Stimulated activated CD8-positive, alpha-beta memory T cell treated with anti-CD3 and anti-CD28 coated beads, Interleukin-2, amount 100 ng/mL, for 1 hour (primary cell): ENCODE measurements at regions not wholly inside any gene's neighbourhood (a gene's known extent, or its start where the extent isn't known, plus 50 kb on each side); places are given as distances from the start of the nearest gene placed in this dataset.

Source experiments
- DNase-seq, 2 donors: peaks; one replicate each; pipeline ENCODE4 v3.0.0-alpha.2; 2020; ENCODE audit warnings: low read depth in 2 of 2

GRCh38 chr3:124402791-124403190 lies 327.5 kb upstream of the UMPS start:
- DNase-seq = no peak

DNA sequence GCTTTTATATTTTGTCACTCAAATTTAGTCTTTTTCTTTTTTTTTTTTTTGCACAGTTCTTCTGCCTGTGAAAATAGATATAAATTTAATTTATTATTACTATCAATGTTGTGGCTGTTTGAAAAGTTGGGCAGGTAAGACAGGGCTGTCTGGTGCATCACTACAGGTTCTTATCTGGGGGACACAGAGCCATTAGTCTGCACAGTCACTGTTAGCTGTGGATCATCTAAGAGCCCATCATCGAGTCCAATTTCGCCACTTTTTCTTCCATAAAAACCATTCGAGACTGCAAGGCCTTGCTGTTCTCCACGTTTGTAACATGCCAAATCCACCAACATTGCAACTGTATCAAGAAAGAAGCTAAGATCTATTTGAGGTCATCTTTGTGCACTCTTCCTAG lies 325.6 kb upstream of the UMPS start:
- no peak for DNase-seq

DNA sequence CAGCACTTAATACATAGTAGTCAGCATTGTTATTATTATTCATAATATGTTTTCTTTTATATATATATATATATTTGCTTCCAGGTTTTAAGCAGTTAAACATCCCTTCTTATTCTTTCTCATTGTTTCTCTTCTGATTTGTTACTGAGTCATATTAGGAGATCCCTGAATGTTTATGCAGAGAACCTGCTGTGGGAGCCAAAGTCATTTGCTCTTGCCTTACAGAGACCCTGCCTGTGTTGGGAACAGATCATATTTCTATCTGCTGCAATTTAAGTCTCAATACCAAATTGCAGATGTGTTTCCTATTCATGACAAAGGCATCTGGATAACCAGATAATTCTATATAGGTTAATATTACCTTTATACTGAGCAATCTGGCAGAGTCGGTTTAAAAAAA lies 323.0 kb upstream of the UMPS start:
- DNase-seq = no peak

- no peak for DNase-seq
Measured at GRCh38 chr3:124409650-124410275, 320.5 kb upstream of the UMPS start.

DNA sequence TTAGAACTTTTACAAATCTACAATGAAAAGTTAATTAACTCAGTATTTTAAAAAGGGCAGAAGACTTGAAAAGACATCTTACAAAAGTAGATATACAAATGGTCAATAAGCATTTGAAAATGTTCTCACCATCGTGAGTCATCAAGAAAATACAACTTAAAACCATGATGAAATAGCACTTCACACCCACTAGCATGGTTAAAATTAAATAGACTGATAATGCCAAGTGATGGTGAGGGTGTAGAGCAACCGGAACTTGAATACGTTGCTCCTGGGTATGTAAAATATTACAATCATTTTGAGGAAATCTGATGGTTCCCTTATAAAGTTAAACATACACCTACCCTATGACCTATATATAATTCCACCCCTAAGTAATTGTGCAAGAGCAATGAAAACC lies 319.8 kb upstream of the UMPS start:
- no peak for DNase-seq

DNA sequence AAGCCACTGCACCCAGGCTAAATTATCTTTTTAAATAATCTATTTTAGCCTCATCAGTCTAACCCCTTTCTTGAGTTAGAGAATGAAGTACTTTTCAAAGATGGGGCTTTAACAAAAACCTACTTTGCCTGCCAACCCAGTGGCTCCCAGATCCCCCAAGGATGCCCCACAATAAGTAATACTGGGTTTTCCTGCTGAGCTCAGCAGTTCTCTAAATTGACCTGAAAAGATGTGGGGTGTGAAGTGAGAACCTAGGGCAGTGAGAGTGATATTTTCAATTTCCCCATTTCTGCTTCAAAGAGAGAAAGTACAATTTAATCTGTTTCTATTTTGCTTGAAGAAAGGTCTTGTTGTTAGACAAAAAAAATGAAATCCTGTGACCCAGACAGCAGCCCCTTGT lies 318.5 kb upstream of the UMPS start:
- no peak for DNase-seq

- DNase-seq = no peak
Measured at GRCh38 chr3:124412644-124413043, 317.6 kb upstream of the UMPS start.

DNA sequence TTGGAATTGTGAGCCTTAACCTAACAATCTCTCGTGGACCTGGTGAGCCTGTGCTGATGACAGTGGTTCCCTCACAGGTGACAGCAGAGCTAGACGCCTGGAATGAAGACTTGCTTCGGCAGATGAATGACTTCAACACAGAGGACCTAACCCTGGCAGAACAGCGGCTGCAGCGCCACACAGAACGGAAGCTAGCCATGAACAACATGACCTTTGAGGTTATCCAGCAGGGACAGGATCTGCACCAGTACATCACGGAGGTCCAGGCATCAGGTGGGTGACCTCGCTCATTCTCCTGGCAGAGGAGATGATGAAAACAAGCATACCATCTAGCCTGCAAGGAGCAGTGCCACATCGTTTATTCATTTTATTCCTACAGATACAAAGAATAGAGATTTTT lies 316.9 kb upstream of the UMPS start:
- DNase-seq = no peak

- no peak for DNase-seq
Measured at GRCh38 chr3:124413989-124414598, 316.2 kb upstream of the UMPS start.

DNA sequence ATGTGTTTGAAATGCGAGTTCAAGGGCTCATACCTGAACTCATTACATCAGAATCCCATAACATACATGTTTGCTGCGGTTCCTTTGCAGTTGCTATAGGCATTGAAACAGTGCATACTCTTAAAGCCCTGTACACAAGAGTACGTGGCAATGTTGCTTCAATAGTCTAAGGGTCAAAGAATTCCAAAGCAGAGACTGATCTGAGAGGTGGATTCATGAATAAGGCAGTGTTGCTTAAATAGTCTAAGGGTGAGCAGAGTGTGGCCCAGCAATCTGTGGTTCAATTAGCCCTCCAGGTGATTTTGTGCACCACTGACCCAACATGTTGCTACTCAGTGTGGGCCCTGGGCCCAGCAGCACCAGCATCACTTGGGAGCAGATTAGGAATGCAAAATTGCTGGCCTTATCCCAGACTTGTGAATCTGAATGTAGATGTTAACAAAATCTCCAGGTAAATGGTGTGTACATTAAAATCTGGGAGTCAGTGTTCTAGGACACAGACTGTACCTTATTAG lies 314.7 kb upstream of the UMPS start:
- DNase-seq = no peak

GRCh38 chr3:124419303-124419702 lies 310.9 kb upstream of the UMPS start:
- DNase-seq = no peak

- DNase-seq = no peak
Measured at GRCh38 chr3:124420392-124420791, 309.9 kb upstream of the UMPS start.

- DNase-seq = no peak
Measured at GRCh38 chr3:124422805-124423204, 307.4 kb upstream of the UMPS start.

DNA sequence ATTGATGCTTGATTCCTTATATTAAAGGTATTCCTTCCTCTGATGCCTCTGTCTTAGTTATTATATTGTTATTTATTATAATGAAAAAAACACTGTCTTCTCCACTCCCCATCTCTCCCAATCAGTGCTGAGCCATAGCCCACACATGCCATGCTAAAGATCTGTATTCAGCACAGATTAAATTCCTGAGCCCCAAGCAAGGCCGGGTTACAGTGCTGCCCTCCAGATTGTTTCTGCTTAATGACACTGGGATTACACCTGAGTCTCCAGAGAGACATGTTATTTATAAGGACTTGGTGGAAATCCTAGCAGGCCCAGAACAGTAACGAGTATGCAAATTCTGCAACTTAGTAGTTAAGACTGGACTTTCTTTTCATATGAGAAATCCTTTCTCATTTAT lies 305.9 kb upstream of the UMPS start:
- no peak for DNase-seq

DNA sequence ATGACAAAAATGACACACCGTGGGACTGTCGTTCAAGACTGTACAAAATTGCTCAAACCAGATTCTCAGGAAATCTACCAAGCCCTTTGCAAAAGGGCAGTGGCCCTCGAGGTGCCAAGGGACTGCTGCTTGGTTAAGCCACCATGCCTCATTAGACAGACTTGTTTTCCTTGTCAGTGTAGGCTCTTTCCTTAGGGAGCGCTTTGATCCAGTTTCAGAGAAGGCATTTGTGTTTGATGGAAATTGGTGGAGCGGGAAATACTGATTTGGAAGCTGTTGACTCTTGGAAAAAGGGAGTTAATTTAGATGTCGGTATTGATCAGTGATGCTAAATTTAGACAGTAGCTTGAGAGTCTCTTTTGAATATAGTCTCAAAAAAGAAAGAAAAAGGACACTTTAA lies 304.3 kb upstream of the UMPS start:
- no peak for DNase-seq

- DNase-seq = no peak
Measured at GRCh38 chr3:124428372-124429128, 301.7 kb upstream of the UMPS start.

DNA sequence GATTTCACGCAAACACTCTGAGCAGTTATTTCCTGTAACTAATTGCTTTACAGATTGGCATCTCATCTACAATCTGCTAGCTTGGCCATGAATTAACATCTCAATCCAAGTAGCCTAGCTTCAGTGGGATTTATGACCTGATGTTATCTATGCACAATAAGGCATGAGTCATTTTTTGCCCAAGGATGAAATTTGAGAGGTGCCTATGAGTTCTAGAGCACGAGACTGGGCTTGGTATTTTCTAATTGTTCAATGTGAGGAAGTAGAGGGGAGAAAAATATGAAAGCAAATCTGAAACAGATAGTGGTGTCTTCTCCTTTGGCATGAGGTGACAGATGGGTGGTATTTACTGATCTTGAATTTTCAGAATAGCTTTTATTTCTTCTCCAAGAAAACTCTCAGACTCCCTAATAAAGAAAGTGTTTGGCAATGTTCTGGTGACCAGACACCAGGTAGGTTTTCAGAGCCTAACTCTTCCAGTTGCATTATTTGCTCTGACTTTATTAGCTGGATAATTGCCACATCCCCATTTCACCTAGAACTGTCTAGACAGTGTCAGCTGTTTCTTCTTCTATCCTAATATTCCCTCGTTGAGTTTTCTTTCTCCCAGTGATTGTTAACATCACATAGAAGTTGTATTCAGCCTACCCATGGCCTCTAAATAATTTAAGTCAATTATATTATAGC lies 301.0 kb upstream of the UMPS start:
- no peak for DNase-seq

DNA sequence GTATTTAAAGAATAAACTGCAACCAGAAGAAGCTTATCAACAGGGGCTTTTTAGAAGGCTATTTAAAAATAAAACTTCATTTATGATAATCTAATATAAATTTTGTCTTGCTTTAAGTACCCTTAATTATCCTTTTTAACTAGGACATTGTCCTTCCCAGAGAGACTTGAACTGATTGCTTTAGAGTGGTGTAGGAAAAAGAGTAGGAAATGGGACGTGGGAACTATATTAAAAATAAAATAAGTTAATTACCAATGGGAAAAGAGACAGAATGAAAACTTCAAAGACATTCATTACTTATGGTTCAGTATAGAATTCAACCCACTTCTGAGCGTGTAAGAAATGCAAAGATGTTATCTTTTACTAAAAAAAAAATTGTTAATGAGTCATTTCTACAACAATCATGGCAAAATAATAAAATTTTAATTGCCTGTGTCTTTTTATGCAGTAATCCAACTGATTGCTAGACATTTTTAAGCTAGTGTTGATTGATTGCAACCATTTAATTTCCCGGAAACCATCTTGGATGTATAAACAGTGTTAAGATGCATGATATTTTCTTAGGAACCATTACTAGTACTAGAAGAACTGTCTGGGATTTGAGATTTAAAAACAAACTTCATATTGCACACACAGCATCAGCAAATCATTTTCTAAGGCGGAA lies 298.8 kb upstream of the UMPS start:
- DNase-seq = no peak

DNA sequence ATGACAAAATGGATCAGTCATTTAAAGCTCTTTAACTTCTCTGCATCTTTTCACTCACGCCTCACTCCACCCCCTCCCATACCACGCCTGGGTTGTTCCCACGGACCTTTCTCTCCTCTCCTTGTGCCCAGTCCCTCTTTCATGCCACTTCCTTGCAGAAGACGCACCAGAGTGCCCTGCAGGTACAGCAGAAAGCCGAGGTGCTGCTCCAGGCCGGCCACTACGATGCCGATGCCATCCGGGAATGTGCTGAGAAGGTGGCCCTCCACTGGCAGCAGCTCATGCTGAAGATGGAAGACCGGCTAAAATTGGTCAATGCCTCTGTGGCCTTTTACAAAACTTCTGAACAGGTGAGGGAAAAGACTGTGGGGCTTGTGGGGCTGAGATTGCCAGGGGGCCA lies 296.1 kb upstream of the UMPS start:
- DNase-seq = no peak

GRCh38 chr3:124435467-124435866 lies 294.8 kb upstream of the UMPS start:
- DNase-seq = no peak

DNA sequence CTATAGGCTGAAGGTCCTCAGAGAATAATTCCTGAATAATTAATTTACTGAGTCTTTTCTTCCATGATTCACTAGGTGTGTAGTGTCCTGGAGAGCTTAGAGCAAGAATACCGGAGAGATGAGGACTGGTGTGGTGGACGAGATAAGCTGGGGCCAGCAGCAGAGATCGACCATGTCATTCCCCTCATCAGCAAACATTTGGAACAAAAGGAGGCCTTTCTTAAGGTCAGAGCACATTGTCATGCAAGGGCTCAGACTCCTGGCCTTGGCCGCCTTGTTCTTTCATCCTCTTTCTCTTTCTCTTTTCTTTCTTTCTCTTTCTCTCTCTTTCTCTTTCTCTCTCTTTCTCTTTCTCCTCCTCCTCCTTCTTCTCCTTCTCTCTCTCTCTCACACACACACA lies 291.4 kb upstream of the UMPS start:
- no peak for DNase-seq

- DNase-seq = no peak
Measured at GRCh38 chr3:124439603-124440002, 290.6 kb upstream of the UMPS start.
